Sigmoid colon (tissue), 4 donors: ENCODE measurements at regions not wholly inside any gene's neighbourhood (a gene's known extent, or its start where the extent isn't known, plus 50 kb on each side); places are given as distances from the start of the nearest gene placed in this dataset.

Experiments used
- CTCF ChIP-seq, 4 experiments: fragments of 450-650 bp in 3 of 4; fragments of 200-600 bp in 1 of 4; IDR thresholded peaks; one replicate each; pipeline ENCODE4 v1.5.1; 2016 to 2019; ENCODE audit warnings: antibody characterized with exemption in 4 of 4, mild to moderate bottlenecking in 3 of 4, moderate library complexity in 2 of 4
- EP300 ChIP-seq, 4 donors: sonication (generic); formaldehyde crosslinking; IDR thresholded peaks; one replicate each; pipeline ENCODE4 v1.6.1; 2017; ENCODE audit warnings: antibody characterized with exemption in 4 of 4
- POLR2AphosphoS5 ChIP-seq, 4 donors: sonication (generic); formaldehyde crosslinking; IDR thresholded peaks; one replicate each; pipeline ENCODE4 v1.6.1; 2017; ENCODE audit warnings: antibody characterized with exemption in 4 of 4

- TF ChIP-seq CTCF (IDR thresholded peaks at IDR 0.05) (no peak), POLR2AphosphoS5 (IDR thresholded peaks at IDR 0.05) (no peak), EP300 (IDR thresholded peaks at IDR 0.05) (no peak)
These were observed 138.9 kb upstream of the CDH19 start for GRCh38 chr18:66742832-66743231.
